Spleen (tissue), 11 donors: ENCODE measurements at regions not wholly inside any gene's neighbourhood (a gene's known extent, or its start where the extent isn't known, plus 50 kb on each side); places are given as distances from the start of the nearest gene placed in this dataset.
"Not testable (repeated sequence)": the region's sequence is repeated elsewhere in the genome, so short reads cannot be mapped to it uniquely, and the experiment has no call there.

ENCODE experiments used
- DNase-seq: peaks from one replicate; pipeline ENCODE4 v3.0.0-alpha.2; 2020
- H3K27ac ChIP-seq, 8 donors: fragments of 200-600 bp; sonication (generic) in 7 of 8; 1 replicate in 4 of 8; 2 replicates in 4 of 8; pipeline versions ENCODE4 v1.5.0 to v1.8.0; 2016 to 2021; ENCODE audit warnings: inconsistent platforms in 4 of 8, mild to moderate bottlenecking in 4 of 8, moderate library complexity in 1 of 8
- H3K27me3 ChIP-seq, 7 donors: fragments of 200-600 bp; sonication (generic) in 6 of 7; replicated peaks in 1 of 7; 1 replicate in 4 of 7; 2 replicates in 3 of 7; pipeline versions ENCODE4 v1.5.0 to v1.8.0; 2016 to 2021; ENCODE audit warnings: inconsistent platforms in 3 of 7, mild to moderate bottlenecking in 1 of 7
- H3K36me3 ChIP-seq, 6 donors: fragments of 200-600 bp; sonication (generic) in 5 of 6; 1 replicate in 4 of 6; 2 replicates in 2 of 6; pipeline versions ENCODE4 v1.5.0 to v1.8.0; 2016 to 2021; ENCODE audit warnings: inconsistent platforms in 2 of 6
- H3K4me1 ChIP-seq, 6 donors: fragments of 200-600 bp; sonication (generic) in 5 of 6; 1 replicate in 3 of 6; 2 replicates in 3 of 6; pipeline versions ENCODE4 v1.5.0 to v1.8.0; 2016 to 2021; ENCODE audit warnings: inconsistent platforms in 3 of 6
- H3K4me3 ChIP-seq, 8 donors: fragments of 200-600 bp; sonication (generic) in 7 of 8; 1 replicate in 4 of 8; 2 replicates in 4 of 8; pipeline versions ENCODE4 v1.5.0 to v1.8.0; 2016 to 2021; ENCODE audit warnings: inconsistent platforms in 4 of 8, mild to moderate bottlenecking in 4 of 8, moderate library complexity in 2 of 8
- H3K9me3 ChIP-seq, 8 donors: fragments of 200-600 bp; sonication (generic) in 7 of 8; 1 replicate in 4 of 8; 2 replicates in 4 of 8; pipeline versions ENCODE4 v1.5.0 to v1.8.0; 2016 to 2021; ENCODE audit warnings: inconsistent platforms in 4 of 8
- CTCF ChIP-seq, 11 experiments: fragments of 200-600 bp in 7 of 11; fragments of 450-650 bp in 4 of 11; sonication (generic) in 4 of 11; IDR thresholded peaks in 8 of 11; conservative IDR thresholded peaks in 3 of 11; 1 replicate in 7 of 11; 2 replicates in 4 of 11; pipeline versions ENCODE4 v1.4.0 to v1.8.0; 2016 to 2021; ENCODE audit warnings: antibody characterized with exemption in 11 of 11, inconsistent platforms in 4 of 11, mild to moderate bottlenecking in 1 of 11
- POLR2A ChIP-seq, 3 donors: fragments of 450-650 bp; IDR thresholded peaks; one replicate each; pipeline ENCODE4 v1.5.1; 2017; ENCODE audit warnings: antibody characterized with exemption in 3 of 3, mild to moderate bottlenecking in 1 of 3
- POLR2AphosphoS5 ChIP-seq, 3 donors: sonication (generic); formaldehyde crosslinking; IDR thresholded peaks; one replicate each; pipeline ENCODE4 v1.5.1; 2017; ENCODE audit warnings: antibody characterized with exemption in 3 of 3
- WGBS, 5 donors: extraction: QIAGEN DNeasy Blood & Tissue Kit in 3 of 5; methylation state at CpG; one replicate each; pipeline versions ENCODE4 v1.1.5 to v1.1.7; 2013 to 2018; 5-methylcytosine and 5-hydroxymethylcytosine counted together
- intact Hi-C: fragments of 100-400 bp; cut with DNase I; formaldehyde crosslinking; loops from one replicate; pipeline ENCODE4 v1.15.0; 2023; ENCODE audit warnings: low total_unique reads
- donor health status: healthy with polysubstance abuse.
- donor health status: DM: no; HTN: no; CAD: no; lungs with moderate emphysema.
- donor health status: DM: no; HTN: no; CAD: no.
- donor health status: Bipolar disorder and iron deficiency.
- donor health status: healthy.
- donor health status: DM: no; HTN: no; CAD: no.
- donor health status: DM: yes; HTN: yes; CAD: no.

GRCh38 chr3:4250064-4250463, 53.1 kb upstream of the SETMAR start:
- H3K4me3 ChIP-seq: no peak overlapping the region
- H3K4me1 ChIP-seq: no peaks in the 10 kb centered on the region
- no peaks in the 10 kb centered on the region for H3K9me3 ChIP-seq
- DNase-seq: no peak
- H3K27me3 ChIP-seq: no peaks in the 10 kb centered on the region
- intact Hi-C loops: no loop called here
- H3K27ac ChIP-seq: no peak overlapping the region
- TF ChIP-seq CTCF (IDR thresholded peaks at IDR 0.05 in 8 of 11, conservative IDR thresholded peaks at IDR 0.05 in 3 of 11) (no peak), POLR2AphosphoS5 (IDR thresholded peaks at IDR 0.05) (no peak), POLR2A (IDR thresholded peaks at IDR 0.05) (no peak)
- no peaks in the 10 kb centered on the region for H3K36me3 ChIP-seq
- 68 to 77% (median 74%) methylated on average over 4 of the region's 4 CpGs for WGBS, 5 donors

GRCh38 chr3:4251412-4251811, 51.8 kb upstream of the SETMAR start:
- Histone ChIP-seq H3K36me3 (no peaks in the 10 kb centered on the region), H3K9me3 (no peaks in the 10 kb centered on the region), H3K27me3 (no peaks in the 10 kb centered on the region), H3K4me3 (no peak overlapping the region), H3K4me1 (no peaks in the 10 kb centered on the region), H3K27ac (no peak overlapping the region)
- DNase-seq: no peak
- intact Hi-C loops: no loop called here
- TF ChIP-seq POLR2AphosphoS5 (IDR thresholded peaks at IDR 0.05) (no peak), CTCF (IDR thresholded peaks at IDR 0.05 in 8 of 11, conservative IDR thresholded peaks at IDR 0.05 in 3 of 11) (no peak), POLR2A (IDR thresholded peaks at IDR 0.05) (no peak)

GRCh38 chr3:4253072-4253832, 49.9 kb upstream of the SETMAR start:
- 91 to 94% (median 93%) methylated on average over 16 to 24 of the region's 26 CpGs for whole genome bisulfite sequencing, 5 donors
- DNase-seq, H3K9me3 ChIP-seq, intact Hi-C loops, H3K4me3 ChIP-seq, H3K4me1 ChIP-seq, H3K27ac ChIP-seq, H3K27me3 ChIP-seq, H3K36me3 ChIP-seq: not testable (repeated sequence)
